ENCODE measurements at regions not wholly inside any gene's neighbourhood (a gene's known extent, or its start where the extent isn't known, plus 50 kb on each side); places are given as distances from the start of the nearest gene placed in this dataset.

DNA sequence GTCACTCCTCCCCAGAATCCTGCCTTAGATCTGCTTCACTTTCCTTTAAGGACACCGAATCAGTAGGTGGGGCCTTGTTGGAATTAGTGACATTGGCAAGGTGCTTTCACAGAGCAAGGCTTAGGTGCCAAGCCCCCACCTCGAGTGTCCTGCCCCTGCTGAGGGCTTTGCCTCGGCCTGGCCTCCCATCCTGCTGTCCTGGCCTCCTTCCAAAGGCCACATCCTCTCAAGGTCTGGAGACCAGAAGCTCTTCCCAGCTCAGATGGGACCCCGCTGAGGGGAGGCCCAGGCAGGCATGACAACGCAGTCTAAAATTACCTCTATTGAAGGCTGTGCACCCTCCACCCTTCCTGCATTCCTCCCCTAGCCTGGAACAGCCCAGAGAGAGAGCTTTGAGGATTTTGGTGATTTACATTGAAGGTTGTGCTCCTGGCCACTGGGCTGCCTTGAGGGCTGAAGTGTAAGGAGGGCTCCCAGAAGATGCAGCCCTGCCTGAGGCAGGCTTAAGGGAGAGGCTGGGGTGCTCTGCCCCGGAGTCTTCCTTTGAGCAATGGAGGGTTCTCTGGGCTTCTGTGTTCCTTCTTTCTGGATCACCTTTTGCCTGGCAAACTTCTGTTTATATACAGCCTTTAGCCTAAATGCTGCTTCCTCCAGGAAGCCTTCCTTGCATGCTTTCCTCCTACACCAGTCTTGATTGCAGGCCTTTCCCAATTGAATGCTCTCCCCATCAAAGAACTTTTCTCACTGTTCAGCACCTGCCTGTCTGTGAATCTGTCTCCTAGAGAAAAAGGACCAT lies 154.4 kb downstream of the DDX1 start:
- no peaks in the 10 kb centered on the region; the same call in 2 of the 3 replicates for H3K36me3 Mint-ChIP-seq (ENCODE audit: low read depth)
- Histone ChIP-seq H3K4me3 (no peak overlapping the region), H3F3A (replicated peaks; ENCODE audit: low read depth) (no peaks in the 10 kb centered on the region), H4K20me1 (replicated peaks; ENCODE audit: insufficient read depth) (no peaks in the 10 kb centered on the region), H3K27me3 (ENCODE audit: insufficient read depth) (no peaks in the 10 kb centered on the region), H3K4me1 (ENCODE audit: insufficient read depth) (peaks cover 15% of the 10 kb centered on the region), H3K27ac (ENCODE audit: low read depth) (no peak overlapping the region), H3K9me2 (ENCODE audit: insufficient read depth) (no peaks in the 10 kb centered on the region), H3K79me2 (replicated peaks; ENCODE audit: insufficient read depth) (no peaks in the 10 kb centered on the region), H3K4me2 (no peak overlapping the region), H3K36me3 (ENCODE audit: insufficient read depth) (no peaks in the 10 kb centered on the region), H2AFZ (peak overlapping the region; percentile 38; the same call in 1 of the 2 replicates)
- H3K27ac Mint-ChIP-seq = no peak overlapping the region
- TF ChIP-seq EZH2phosphoT487 (IDR thresholded peaks at IDR 0.05; ENCODE audit: unreplicated experiment) (no peak), ZNF114 (CRISPR knock-in tag; IDR thresholded peaks at IDR 0.05) (no peak)
- no peak for ATAC-seq
- peaks cover 5% of the 10 kb centered on the region for H3K27me3 Mint-ChIP-seq (ENCODE audit: insufficient read depth, low read depth, poor library complexity)
- no peak for DNase-seq (ENCODE audit: low spot score)
- no peak overlapping the region for H3K4me3 Mint-ChIP-seq
- H3K9me3 Mint-ChIP-seq = peaks cover 6% of the 10 kb centered on the region; the same call in 1 of the 3 replicates
- H3K4me1 Mint-ChIP-seq = peaks cover 17% of the 10 kb centered on the region

GRCh38 chr2:15746703-15747550 lies 155.3 kb downstream of the DDX1 start:
- Histone ChIP-seq H2AFZ (peak overlapping the region; percentile 80), H3K79me2 (replicated peaks; ENCODE audit: insufficient read depth) (no peaks in the 10 kb centered on the region), H4K20me1 (replicated peaks; ENCODE audit: insufficient read depth) (no peaks in the 10 kb centered on the region), H3K4me1 (ENCODE audit: insufficient read depth) (peaks cover 15% of the 10 kb centered on the region), H3K4me3 (no peak overlapping the region), H3K36me3 (ENCODE audit: insufficient read depth) (no peaks in the 10 kb centered on the region), H3F3A (replicated peaks; ENCODE audit: low read depth) (no peaks in the 10 kb centered on the region), H3K27me3 (ENCODE audit: insufficient read depth) (no peaks in the 10 kb centered on the region), H3K27ac (ENCODE audit: low read depth) (peak overlapping the region; percentile 10), H3K9me2 (ENCODE audit: insufficient read depth) (no peaks in the 10 kb centered on the region), H3K4me2 (peak overlapping the region; percentile 58; the same call in 1 of the 2 replicates)
- H3K9me3 Mint-ChIP-seq = peaks cover 3% of the 10 kb centered on the region; the same call in 2 of the 3 replicates
- DNase-seq (ENCODE audit: low spot score) = peak; percentile 11
- peaks cover 5% of the 10 kb centered on the region for H3K27me3 Mint-ChIP-seq (ENCODE audit: insufficient read depth, low read depth, poor library complexity)
- H3K4me1 Mint-ChIP-seq = peaks cover 17% of the 10 kb centered on the region
- H3K4me3 Mint-ChIP-seq = no peak overlapping the region
- no peak for ATAC-seq
- no peaks in the 10 kb centered on the region; the same call in 2 of the 3 replicates for H3K36me3 Mint-ChIP-seq (ENCODE audit: low read depth)
- 0 out of 2 replicates have a peak overlapping the region, but pooled peaks have one; percentile 34 for H3K27ac Mint-ChIP-seq
- TF ChIP-seq JUNB (IDR thresholded peaks at IDR 0.05; ENCODE audit: unreplicated experiment) (no peak), STAT1 (IDR thresholded peaks at IDR 0.05; ENCODE audit: unreplicated experiment) (no peak), POLR2AphosphoS5 (IDR thresholded peaks at IDR 0.05; ENCODE audit: low read depth) (no peak), NANOG (IDR thresholded peaks at IDR 0.05; ENCODE audit: borderline replicate concordance) (no peak), EZH2phosphoT487 (IDR thresholded peaks at IDR 0.05; ENCODE audit: unreplicated experiment) (no peak), ZNF331 (CRISPR knock-in tag; IDR thresholded peaks at IDR 0.05; ENCODE audit: low read depth) (no peak)
- TF ChIP-seq, protein P1, sequence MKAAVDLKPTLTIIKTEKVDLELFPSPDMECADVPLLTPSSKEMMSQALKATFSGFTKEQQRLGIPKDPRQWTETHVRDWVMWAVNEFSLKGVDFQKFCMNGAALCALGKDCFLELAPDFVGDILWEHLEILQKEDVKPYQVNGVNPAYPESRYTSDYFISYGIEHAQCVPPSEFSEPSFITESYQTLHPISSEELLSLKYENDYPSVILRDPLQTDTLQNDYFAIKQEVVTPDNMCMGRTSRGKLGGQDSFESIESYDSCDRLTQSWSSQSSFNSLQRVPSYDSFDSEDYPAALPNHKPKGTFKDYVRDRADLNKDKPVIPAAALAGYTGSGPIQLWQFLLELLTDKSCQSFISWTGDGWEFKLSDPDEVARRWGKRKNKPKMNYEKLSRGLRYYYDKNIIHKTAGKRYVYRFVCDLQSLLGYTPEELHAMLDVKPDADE (IDR thresholded peaks at IDR 0.05) = no peak
- TF ChIP-seq, protein P2, sequence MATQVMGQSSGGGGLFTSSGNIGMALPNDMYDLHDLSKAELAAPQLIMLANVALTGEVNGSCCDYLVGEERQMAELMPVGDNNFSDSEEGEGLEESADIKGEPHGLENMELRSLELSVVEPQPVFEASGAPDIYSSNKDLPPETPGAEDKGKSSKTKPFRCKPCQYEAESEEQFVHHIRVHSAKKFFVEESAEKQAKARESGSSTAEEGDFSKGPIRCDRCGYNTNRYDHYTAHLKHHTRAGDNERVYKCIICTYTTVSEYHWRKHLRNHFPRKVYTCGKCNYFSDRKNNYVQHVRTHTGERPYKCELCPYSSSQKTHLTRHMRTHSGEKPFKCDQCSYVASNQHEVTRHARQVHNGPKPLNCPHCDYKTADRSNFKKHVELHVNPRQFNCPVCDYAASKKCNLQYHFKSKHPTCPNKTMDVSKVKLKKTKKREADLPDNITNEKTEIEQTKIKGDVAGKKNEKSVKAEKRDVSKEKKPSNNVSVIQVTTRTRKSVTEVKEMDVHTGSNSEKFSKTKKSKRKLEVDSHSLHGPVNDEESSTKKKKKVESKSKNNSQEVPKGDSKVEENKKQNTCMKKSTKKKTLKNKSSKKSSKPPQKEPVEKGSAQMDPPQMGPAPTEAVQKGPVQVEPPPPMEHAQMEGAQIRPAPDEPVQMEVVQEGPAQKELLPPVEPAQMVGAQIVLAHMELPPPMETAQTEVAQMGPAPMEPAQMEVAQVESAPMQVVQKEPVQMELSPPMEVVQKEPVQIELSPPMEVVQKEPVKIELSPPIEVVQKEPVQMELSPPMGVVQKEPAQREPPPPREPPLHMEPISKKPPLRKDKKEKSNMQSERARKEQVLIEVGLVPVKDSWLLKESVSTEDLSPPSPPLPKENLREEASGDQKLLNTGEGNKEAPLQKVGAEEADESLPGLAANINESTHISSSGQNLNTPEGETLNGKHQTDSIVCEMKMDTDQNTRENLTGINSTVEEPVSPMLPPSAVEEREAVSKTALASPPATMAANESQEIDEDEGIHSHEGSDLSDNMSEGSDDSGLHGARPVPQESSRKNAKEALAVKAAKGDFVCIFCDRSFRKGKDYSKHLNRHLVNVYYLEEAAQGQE (IDR thresholded peaks at IDR 0.05; ENCODE audit: unreplicated experiment) = no peak

Data from GM23338 (cell line).